Central memory CD8-positive, alpha-beta T cell (primary cell): ENCODE measurements at regions not wholly inside any gene's neighbourhood (a gene's known extent, or its start where the extent isn't known, plus 50 kb on each side); places are given as distances from the start of the nearest gene placed in this dataset.

Experiments used
- ATAC-seq: fragments of 150-1000 bp; cut with Tn5 transposase; replicated peaks from 2 replicates; pipeline ENCODE4 v1.10.0; 2022; ENCODE audit warnings: mild to moderate bottlenecking, moderate FRiP score, moderate number of reproducible peaks; ENCODE audit not compliant: poor library complexity, severe bottlenecking; ENCODE audit errors: extremely low read depth
- DNase-seq, 2 donors: peaks; one replicate each; pipeline ENCODE4 v3.0.0; 2021; ENCODE audit warnings: low spot score in 2 of 2
- H3K27ac Mint-ChIP-seq: one replicate; pipeline ENCODE4 v1.8.0; 2022; ENCODE audit warnings: low read depth, mild to moderate bottlenecking, moderate library complexity, mixed read lengths
- H3K27me3 Mint-ChIP-seq: one replicate; pipeline ENCODE4 v1.8.0; 2022; ENCODE audit warnings: mixed read lengths
- H3K36me3 Mint-ChIP-seq: one replicate; pipeline ENCODE4 v1.8.0; 2022; ENCODE audit warnings: mild to moderate bottlenecking, moderate library complexity, mixed read lengths; ENCODE audit not compliant: insufficient read depth
- H3K4me1 Mint-ChIP-seq: one replicate; pipeline ENCODE4 v1.8.0; 2022; ENCODE audit warnings: mixed read lengths
- H3K4me3 Mint-ChIP-seq: one replicate; pipeline ENCODE4 v1.8.0; 2022; ENCODE audit warnings: mild to moderate bottlenecking, moderate library complexity, mixed read lengths
- H3K9me3 Mint-ChIP-seq: one replicate; pipeline ENCODE4 v1.8.0; 2022; ENCODE audit warnings: mixed read lengths

DNA sequence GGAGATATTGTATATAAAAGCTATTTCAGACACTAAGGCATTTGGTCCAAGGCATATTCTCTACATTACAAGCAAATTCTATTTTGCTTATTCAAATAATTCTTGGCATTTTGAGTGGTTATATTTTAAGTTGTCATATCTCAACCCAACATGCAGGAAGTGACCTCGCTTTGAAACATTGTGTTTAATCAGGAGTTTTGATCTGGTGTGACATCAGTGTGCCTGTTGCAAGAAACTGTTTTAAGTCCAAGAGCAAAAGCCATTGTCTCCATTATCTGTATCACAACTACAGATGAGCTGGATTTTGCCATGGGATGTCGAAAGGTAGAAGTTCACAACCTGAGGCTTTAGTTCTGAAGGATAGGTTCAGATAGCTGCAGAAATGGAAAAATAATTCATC is 509.9 kb upstream of the ID4 start:
- Mint-ChIP-seq H3K27me3 (no peaks in the 10 kb centered on the region), H3K27ac (no peak overlapping the region), H3K4me3 (no peak overlapping the region), H3K36me3 (no peaks in the 10 kb centered on the region), H3K4me1 (no peaks in the 10 kb centered on the region), H3K9me3 (peaks cover 5% of the 10 kb centered on the region)
- DNase-seq (no peak), ATAC-seq (no peak)

- no peaks in the 10 kb centered on the region for H3K4me1 Mint-ChIP-seq
- ATAC-seq (no peak), DNase-seq (no peak)
- no peaks in the 10 kb centered on the region for H3K27me3 Mint-ChIP-seq
- H3K4me3 Mint-ChIP-seq, result no peak overlapping the region
- H3K9me3 Mint-ChIP-seq, result peaks cover 5% of the 10 kb centered on the region
- no peaks in the 10 kb centered on the region for H3K36me3 Mint-ChIP-seq
- no peak overlapping the region for H3K27ac Mint-ChIP-seq
Observed at GRCh38 chr6:19327661-19328060, 509.5 kb upstream of the ID4 start.

DNA sequence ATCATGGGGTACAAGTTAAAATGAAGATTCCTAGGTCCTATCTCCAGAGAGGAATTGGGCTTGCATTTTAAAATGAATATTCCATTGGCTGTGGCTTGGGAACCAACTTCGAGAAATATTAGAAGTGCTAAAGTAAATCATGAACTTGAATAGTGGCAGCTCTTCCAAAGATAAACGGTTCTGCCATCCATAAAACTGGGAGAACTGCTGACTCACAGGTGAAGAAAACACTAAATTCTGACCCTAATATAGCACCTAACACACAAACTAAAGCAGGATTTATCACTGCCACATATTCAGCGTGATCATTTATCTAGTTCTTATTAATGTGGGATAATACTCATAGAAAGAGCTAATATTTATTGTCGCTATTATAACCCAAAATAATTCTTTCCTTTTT is 508.1 kb upstream of the ID4 start:
- DNase-seq (no peak), ATAC-seq (no peak)
- Mint-ChIP-seq H3K4me3 (no peak overlapping the region), H3K4me1 (no peaks in the 10 kb centered on the region), H3K27me3 (no peaks in the 10 kb centered on the region), H3K36me3 (no peaks in the 10 kb centered on the region), H3K9me3 (peaks cover 5% of the 10 kb centered on the region), H3K27ac (no peak overlapping the region)

GRCh38 chr6:19331089-19331488 is 506.1 kb upstream of the ID4 start:
- peaks cover 11% of the 10 kb centered on the region for H3K9me3 Mint-ChIP-seq
- DNase-seq, result no peak
- H3K4me3 Mint-ChIP-seq, result no peak overlapping the region
- H3K4me1 Mint-ChIP-seq, result no peaks in the 10 kb centered on the region
- no peaks in the 10 kb centered on the region for H3K27me3 Mint-ChIP-seq
- H3K36me3 Mint-ChIP-seq, result no peaks in the 10 kb centered on the region
- no peak for ATAC-seq
- no peak overlapping the region for H3K27ac Mint-ChIP-seq

DNA sequence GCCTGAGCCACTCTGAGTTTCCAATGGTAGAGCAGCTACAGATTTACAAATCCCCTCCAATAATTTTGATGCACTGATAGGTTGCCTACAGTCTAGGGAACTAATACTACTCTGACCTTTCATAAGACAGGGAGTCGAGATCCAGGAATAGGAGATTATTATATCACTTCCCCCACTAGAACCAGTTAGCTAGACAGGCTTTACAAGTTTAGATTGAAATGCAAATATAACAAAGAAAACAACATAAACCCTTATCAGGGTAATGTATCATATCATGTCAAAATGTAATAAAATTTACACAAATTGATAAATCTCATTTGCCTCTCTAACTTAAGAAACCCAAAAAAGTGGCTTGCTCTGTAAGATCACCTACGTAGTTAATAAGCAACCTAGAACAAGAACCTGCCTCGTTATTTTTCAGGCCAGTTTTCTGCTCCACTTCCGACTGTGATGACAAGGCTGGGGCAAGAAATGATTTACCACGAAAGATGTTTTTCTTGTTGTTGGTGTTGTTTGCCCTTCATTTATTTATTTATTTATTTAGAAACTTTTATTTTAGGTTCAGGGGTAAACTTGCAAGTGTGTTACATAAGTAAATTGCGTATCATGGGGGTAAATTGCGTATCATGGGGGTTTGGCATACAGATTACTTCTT is 504.2 kb upstream of the ID4 start:
- no peak overlapping the region for H3K4me3 Mint-ChIP-seq
- no peak for ATAC-seq
- no peaks in the 10 kb centered on the region for H3K36me3 Mint-ChIP-seq
- H3K27ac Mint-ChIP-seq, result no peak overlapping the region
- no peaks in the 10 kb centered on the region for H3K4me1 Mint-ChIP-seq
- no peaks in the 10 kb centered on the region for H3K27me3 Mint-ChIP-seq
- DNase-seq, result no peak
- peaks cover 16% of the 10 kb centered on the region for H3K9me3 Mint-ChIP-seq

DNA sequence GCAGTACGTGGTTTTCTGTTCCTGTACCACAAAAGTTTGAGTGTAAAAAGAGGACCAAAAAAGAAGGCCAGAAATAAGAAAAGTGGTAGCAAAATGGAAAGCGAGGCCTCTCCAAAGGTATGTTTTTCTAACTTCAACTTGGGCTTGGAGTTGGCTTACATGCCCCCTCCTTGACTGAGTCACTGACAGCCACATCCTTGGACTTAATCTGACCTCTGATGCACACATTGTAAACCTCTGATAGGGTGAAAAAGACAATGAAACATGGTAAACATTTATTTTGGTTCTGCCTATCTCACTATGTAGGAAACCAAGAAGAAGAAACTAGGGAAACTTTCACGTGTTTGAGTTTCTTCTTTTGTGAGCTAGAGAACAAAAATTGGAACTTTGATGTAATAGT is 503.2 kb upstream of the ID4 start:
- no peak for ATAC-seq
- H3K36me3 Mint-ChIP-seq, result no peaks in the 10 kb centered on the region
- DNase-seq, result no peak
- H3K27ac Mint-ChIP-seq, result no peak overlapping the region
- no peak overlapping the region for H3K4me3 Mint-ChIP-seq
- H3K27me3 Mint-ChIP-seq, result no peaks in the 10 kb centered on the region
- H3K9me3 Mint-ChIP-seq, result peaks cover 16% of the 10 kb centered on the region
- no peaks in the 10 kb centered on the region for H3K4me1 Mint-ChIP-seq

GRCh38 chr6:19336579-19336978 is 500.6 kb upstream of the ID4 start:
- no peaks in the 10 kb centered on the region for H3K36me3 Mint-ChIP-seq
- H3K9me3 Mint-ChIP-seq, result peaks cover 11% of the 10 kb centered on the region
- ATAC-seq (no peak), DNase-seq (no peak)
- no peak overlapping the region for H3K27ac Mint-ChIP-seq
- no peaks in the 10 kb centered on the region for H3K27me3 Mint-ChIP-seq
- no peaks in the 10 kb centered on the region for H3K4me1 Mint-ChIP-seq
- no peak overlapping the region for H3K4me3 Mint-ChIP-seq

- H3K4me1 Mint-ChIP-seq, result no peaks in the 10 kb centered on the region
- no peak overlapping the region for H3K27ac Mint-ChIP-seq
- no peak for DNase-seq
- H3K36me3 Mint-ChIP-seq, result no peaks in the 10 kb centered on the region
- H3K9me3 Mint-ChIP-seq, result peaks cover 11% of the 10 kb centered on the region
- no peak overlapping the region for H3K4me3 Mint-ChIP-seq
- no peak for ATAC-seq
- H3K27me3 Mint-ChIP-seq, result no peaks in the 10 kb centered on the region
Observed at GRCh38 chr6:19337101-19337500, 500.1 kb upstream of the ID4 start.

DNA sequence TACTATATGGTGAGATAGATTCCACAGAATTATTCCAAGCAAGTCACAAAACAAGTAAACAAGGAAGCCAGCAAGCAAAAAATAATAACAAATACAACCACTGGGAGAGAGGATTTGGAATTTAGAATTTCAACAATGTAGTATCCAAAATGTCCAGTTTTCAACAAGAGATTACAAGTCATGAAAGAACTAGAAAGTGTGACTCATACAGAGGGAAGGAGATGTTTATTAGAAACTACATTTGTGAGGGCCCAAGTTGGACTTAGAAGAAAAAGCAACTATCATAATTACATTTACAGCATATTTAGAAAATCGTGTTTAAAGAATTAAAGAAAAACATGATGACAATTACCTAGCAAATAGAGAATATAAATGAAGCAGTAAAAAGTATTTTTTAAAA is 494.6 kb upstream of the ID4 start:
- Mint-ChIP-seq H3K27me3 (no peaks in the 10 kb centered on the region), H3K36me3 (no peaks in the 10 kb centered on the region), H3K27ac (no peak overlapping the region), H3K4me3 (no peak overlapping the region), H3K4me1 (no peaks in the 10 kb centered on the region), H3K9me3 (peaks cover 4% of the 10 kb centered on the region)
- DNase-seq (no peak), ATAC-seq (no peak)

- DNase-seq (no peak), ATAC-seq (no peak)
- Mint-ChIP-seq H3K27ac (no peak overlapping the region), H3K4me1 (no peaks in the 10 kb centered on the region), H3K9me3 (peaks cover 20% of the 10 kb centered on the region), H3K36me3 (no peaks in the 10 kb centered on the region), H3K27me3 (no peaks in the 10 kb centered on the region), H3K4me3 (no peak overlapping the region)
Observed at GRCh38 chr6:19349429-19349828, 487.7 kb upstream of the ID4 start.

- no peak for ATAC-seq
- no peaks in the 10 kb centered on the region for H3K4me1 Mint-ChIP-seq
- DNase-seq, result no peak
- H3K9me3 Mint-ChIP-seq, result peaks cover 12% of the 10 kb centered on the region
- H3K27ac Mint-ChIP-seq, result no peak overlapping the region
- no peak overlapping the region for H3K4me3 Mint-ChIP-seq
- H3K27me3 Mint-ChIP-seq, result no peaks in the 10 kb centered on the region
- no peaks in the 10 kb centered on the region for H3K36me3 Mint-ChIP-seq
Observed at GRCh38 chr6:19354181-19354580, 483.0 kb upstream of the ID4 start.

DNA sequence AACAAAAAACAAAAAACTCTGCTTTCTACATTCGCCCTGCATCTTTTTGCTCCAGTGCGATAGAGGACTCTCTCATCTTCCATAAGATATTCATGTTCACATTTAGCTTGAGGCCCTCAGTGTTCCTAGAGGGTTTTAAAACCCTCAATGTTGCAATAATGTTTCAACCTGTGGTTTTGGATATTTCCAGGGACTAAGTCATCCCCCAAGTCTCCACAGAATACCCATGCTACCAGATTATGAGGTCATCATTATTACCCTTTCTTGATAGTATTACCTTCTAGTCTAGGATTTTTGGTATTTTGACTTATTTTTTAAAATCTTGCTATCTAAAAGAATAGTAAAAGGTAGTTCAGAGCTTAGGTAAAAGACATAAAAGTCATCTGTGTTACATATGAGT is 480.5 kb upstream of the ID4 start:
- peaks cover 4% of the 10 kb centered on the region for H3K9me3 Mint-ChIP-seq
- ATAC-seq, result no peak
- H3K4me1 Mint-ChIP-seq, result no peaks in the 10 kb centered on the region
- H3K27ac Mint-ChIP-seq, result no peak overlapping the region
- H3K27me3 Mint-ChIP-seq, result no peaks in the 10 kb centered on the region
- DNase-seq, result no peak
- no peak overlapping the region for H3K4me3 Mint-ChIP-seq
- no peaks in the 10 kb centered on the region for H3K36me3 Mint-ChIP-seq

DNA sequence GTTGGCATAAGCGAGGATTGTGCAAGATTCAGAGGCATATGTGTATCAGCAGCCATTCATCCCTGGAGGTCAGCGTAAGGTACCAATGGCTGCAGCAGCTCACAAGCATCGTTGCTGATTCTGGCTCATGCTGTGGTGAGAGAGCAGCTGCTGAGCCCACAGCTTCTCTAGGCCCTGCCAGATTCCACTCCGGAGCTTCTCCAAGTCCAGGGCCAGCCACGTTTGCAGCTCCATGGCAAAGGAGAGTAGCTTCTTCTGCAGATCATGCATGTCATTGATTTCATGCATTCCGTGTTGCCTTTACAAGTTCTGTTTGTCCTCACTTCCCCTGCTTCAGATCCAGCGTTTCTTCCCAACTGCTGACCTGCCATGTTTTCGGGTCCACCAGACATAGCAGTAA is 474.8 kb upstream of the ID4 start:
- ATAC-seq (no peak), DNase-seq (no peak)
- Mint-ChIP-seq H3K27me3 (no peaks in the 10 kb centered on the region), H3K27ac (no peak overlapping the region), H3K4me1 (no peaks in the 10 kb centered on the region), H3K36me3 (peaks cover 2% of the 10 kb centered on the region), H3K4me3 (no peak overlapping the region), H3K9me3 (peaks cover 10% of the 10 kb centered on the region)

- ATAC-seq (no peak), DNase-seq (no peak)
- no peak overlapping the region for H3K4me3 Mint-ChIP-seq
- peaks cover 2% of the 10 kb centered on the region for H3K36me3 Mint-ChIP-seq
- H3K27me3 Mint-ChIP-seq, result no peaks in the 10 kb centered on the region
- no peaks in the 10 kb centered on the region for H3K4me1 Mint-ChIP-seq
- peaks cover 23% of the 10 kb centered on the region for H3K9me3 Mint-ChIP-seq
- H3K27ac Mint-ChIP-seq, result no peak overlapping the region
Observed at GRCh38 chr6:19368511-19368910, 468.7 kb upstream of the ID4 start.
